ENCODE measurements at regions not wholly inside any gene's neighbourhood (a gene's known extent, or its start where the extent isn't known, plus 50 kb on each side); places are given as distances from the start of the nearest gene placed in this dataset.

DNA sequence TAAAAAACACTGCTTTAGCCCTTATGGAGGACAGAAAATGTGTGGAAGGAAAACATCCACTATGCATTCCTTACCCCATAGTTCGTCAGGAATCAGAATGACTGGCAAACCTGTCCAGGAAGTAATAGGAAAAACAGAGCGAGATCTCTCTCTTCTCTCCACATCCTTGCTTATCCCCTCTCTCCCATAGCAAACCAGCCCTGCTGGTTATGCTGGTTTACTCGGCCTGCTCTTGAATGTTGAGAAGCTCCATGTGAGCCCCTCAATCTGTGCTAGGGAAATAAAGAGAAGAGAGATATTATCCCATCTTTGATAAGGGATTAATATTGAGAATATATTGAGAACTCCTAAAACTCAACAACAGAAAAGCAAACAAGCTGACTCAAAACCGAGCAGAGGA, 402.8 kb upstream of the RBFOX1 start:
- Mint-ChIP-seq H3K27ac (ENCODE audit: low read depth) (no peak overlapping the region), H3K9me3 (peaks cover 18% of the 10 kb centered on the region), H3K4me1 (no peaks in the 10 kb centered on the region), H3K4me3 (no peak overlapping the region), H3K27me3 (no peaks in the 10 kb centered on the region), H3K36me3 (ENCODE audit: insufficient read depth) (peaks cover 2% of the 10 kb centered on the region)
- ATAC-seq (replicated peaks; ENCODE audit: extremely low read depth, poor library complexity, severe bottlenecking) (no peak), DNase-seq (ENCODE audit: low spot score in 2 of 2) (no peak)

DNA sequence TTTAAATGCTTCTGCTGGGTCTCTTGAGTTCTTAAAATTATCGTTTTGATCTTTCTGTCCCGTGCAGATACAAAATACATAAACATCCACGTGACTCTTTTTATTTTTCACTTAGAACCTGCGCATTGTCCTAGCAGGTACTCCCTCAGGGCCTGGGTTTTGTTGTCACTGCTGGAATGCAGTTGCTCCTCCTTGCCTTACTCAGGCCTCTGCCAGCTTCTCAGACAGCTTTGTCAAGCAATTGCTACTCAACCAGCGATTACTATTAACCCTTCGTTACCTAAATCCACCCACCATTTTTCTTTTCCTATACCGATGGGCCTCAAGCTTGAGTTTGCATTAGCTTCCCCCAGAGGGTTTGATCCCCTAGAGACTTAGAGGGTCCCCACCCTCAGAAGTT, 405.9 kb upstream of the RBFOX1 start:
- Mint-ChIP-seq H3K9me3 (peaks cover 20% of the 10 kb centered on the region), H3K27ac (ENCODE audit: low read depth) (no peak overlapping the region), H3K36me3 (ENCODE audit: insufficient read depth) (no peaks in the 10 kb centered on the region), H3K27me3 (no peaks in the 10 kb centered on the region), H3K4me1 (no peaks in the 10 kb centered on the region), H3K4me3 (no peak overlapping the region)
- no peak for ATAC-seq (replicated peaks; ENCODE audit: extremely low read depth, poor library complexity, severe bottlenecking)
- no peak for DNase-seq (ENCODE audit: low spot score in 2 of 2)

DNA sequence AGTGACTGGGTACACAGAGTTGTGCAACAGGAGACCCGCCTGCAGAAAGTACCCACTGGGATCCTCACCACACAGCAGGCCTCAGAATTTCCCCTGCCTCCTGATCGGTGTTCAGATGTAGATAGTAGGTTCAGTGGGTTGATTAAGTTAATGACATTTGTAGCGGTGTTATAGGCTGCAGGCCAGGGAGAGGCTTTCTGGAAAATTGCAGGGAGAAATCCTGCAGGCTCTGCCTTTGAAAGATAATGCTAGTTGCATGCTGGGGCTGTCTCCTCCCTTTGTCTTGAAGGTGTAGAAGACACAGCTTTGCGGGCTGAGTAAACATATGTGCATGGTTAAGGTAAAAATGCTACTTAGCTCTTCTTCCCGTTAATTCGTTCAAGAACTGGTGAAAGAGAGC, 406.3 kb upstream of the RBFOX1 start:
- no peak for DNase-seq (ENCODE audit: low spot score in 2 of 2)
- Mint-ChIP-seq H3K4me1 (no peaks in the 10 kb centered on the region), H3K4me3 (no peak overlapping the region), H3K9me3 (peaks cover 20% of the 10 kb centered on the region), H3K36me3 (ENCODE audit: insufficient read depth) (no peaks in the 10 kb centered on the region), H3K27ac (ENCODE audit: low read depth) (no peak overlapping the region), H3K27me3 (no peaks in the 10 kb centered on the region)
- no peak for ATAC-seq (replicated peaks; ENCODE audit: extremely low read depth, poor library complexity, severe bottlenecking)

DNA sequence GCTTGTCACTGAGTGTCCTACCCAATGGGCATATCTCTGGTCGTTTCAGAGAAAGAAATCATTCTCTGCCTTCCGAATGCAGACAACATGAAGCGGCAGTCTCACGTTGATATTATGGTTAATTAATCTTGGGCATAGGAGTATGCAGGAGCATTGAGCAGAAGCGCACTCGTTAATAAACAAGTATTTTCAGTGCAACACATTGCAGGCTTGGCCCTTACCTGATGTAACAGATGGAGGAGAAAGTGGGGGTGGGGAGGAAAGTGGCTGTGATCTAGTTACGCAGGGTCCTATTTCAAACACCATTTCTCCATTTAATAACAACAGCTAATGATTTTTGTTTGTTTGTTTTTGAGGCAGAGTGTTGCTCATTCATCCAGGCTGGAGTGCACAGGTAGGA, 414.0 kb upstream of the RBFOX1 start:
- Mint-ChIP-seq H3K4me1 (no peaks in the 10 kb centered on the region), H3K27ac (ENCODE audit: low read depth) (no peak overlapping the region), H3K36me3 (ENCODE audit: insufficient read depth) (no peaks in the 10 kb centered on the region), H3K4me3 (no peak overlapping the region), H3K27me3 (no peaks in the 10 kb centered on the region), H3K9me3 (peaks cover 11% of the 10 kb centered on the region)
- DNase-seq (ENCODE audit: low spot score in 2 of 2) (no peak), ATAC-seq (replicated peaks; ENCODE audit: extremely low read depth, poor library complexity, severe bottlenecking) (no peak)

DNA sequence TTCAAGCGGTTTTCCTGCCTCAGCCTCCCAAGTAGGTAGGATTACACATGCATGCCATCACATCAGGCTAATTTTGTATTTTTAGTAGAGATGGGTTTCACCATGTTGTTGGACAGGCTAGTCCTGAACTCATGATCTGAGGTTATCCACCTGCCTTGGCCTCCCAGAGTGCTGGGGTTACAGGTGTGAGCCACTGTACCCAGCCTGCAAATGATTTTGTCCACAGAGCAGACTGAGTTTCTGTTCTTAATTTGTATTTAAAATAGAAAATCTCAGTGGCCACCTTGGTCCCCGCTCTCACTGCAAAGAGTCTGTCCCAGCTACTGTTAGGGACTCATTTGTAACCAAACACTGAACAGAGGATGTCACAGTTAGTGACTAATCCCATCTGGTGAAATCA, 415.7 kb upstream of the RBFOX1 start:
- ATAC-seq (replicated peaks; ENCODE audit: extremely low read depth, poor library complexity, severe bottlenecking) (no peak), DNase-seq (ENCODE audit: low spot score in 2 of 2) (no peak)
- Mint-ChIP-seq H3K4me1 (no peaks in the 10 kb centered on the region), H3K27me3 (no peaks in the 10 kb centered on the region), H3K9me3 (peaks cover 11% of the 10 kb centered on the region), H3K36me3 (ENCODE audit: insufficient read depth) (no peaks in the 10 kb centered on the region), H3K4me3 (no peak overlapping the region), H3K27ac (ENCODE audit: low read depth) (no peak overlapping the region)

DNA sequence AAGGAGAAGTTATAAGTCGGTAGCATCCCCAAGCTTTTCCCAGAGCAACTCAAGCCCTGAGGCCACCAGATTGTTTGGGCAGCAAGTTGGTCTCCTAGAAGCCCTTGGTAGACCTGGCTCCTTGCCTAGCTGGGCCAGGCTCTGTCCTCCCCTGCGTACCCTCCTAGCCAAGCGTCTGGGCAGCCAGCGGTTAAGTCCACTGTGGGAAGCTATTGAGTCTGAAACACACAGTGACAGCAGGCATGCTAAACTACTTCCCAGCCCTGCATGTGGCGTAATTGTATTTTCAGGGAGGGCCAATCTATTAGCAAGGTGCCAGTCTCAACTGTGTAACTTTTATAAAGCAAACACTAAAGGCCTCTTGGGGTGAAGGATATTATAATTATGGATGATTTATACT, 419.1 kb upstream of the RBFOX1 start:
- no peaks in the 10 kb centered on the region for H3K36me3 Mint-ChIP-seq (ENCODE audit: insufficient read depth)
- H3K9me3 Mint-ChIP-seq: peaks cover 14% of the 10 kb centered on the region

DNA sequence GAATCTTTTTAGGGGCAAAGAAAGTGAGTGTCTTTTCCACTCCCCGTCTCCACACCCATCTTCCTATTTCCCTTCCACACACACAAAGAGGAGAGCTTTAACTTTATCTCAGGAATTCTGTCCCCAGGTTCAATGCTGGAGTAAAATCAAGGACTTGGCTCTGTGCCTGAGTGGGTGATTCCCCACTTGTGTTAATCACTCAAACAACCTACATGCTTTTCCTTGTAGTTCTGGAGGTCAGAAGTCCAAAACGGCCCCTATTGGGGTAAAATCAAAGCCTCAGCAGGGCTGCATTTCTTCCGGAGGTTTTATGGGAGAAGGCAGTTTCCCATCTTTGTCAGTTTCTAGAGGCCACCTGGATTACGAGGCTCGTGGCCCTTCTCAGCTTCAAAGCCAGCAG, 422.3 kb upstream of the RBFOX1 start:
- H3K36me3 Mint-ChIP-seq (ENCODE audit: insufficient read depth): peaks cover 2% of the 10 kb centered on the region
- H3K4me3 Mint-ChIP-seq: no peak overlapping the region

More for the DNA sequence above, 419.1 kb upstream of the RBFOX1 start:
- DNase-seq (ENCODE audit: low spot score in 2 of 2) (no peak), ATAC-seq (replicated peaks; ENCODE audit: extremely low read depth, poor library complexity, severe bottlenecking) (no peak)
- Mint-ChIP-seq H3K4me3 (no peak overlapping the region), H3K27me3 (no peaks in the 10 kb centered on the region), H3K4me1 (no peaks in the 10 kb centered on the region), H3K27ac (ENCODE audit: low read depth) (no peak overlapping the region)

DNA sequence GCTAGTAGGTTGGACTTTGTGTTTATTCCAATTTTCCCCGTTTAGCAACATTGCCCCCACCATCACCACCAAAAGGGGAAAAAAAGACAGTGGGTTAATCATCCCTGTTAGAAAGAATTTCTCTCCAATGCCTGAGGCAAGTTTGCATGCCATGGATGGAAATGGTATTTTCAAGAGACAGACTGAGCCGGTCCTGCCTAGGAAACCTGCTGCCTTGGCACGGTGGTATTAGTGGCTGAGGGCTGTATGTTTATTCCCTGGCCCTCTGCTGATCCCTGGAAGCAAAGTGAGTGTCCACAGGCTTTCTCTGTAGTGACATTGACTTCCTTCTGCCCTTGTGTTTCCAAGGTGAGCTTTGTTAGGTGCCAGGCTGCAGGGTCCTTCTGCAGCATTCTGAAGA, 427.0 kb upstream of the RBFOX1 start:
- Mint-ChIP-seq H3K27me3 (no peaks in the 10 kb centered on the region), H3K27ac (ENCODE audit: low read depth) (no peak overlapping the region), H3K36me3 (ENCODE audit: insufficient read depth) (peaks cover 2% of the 10 kb centered on the region), H3K4me3 (no peak overlapping the region), H3K9me3 (peaks cover 24% of the 10 kb centered on the region), H3K4me1 (no peaks in the 10 kb centered on the region)
- no peak for ATAC-seq (replicated peaks; ENCODE audit: extremely low read depth, poor library complexity, severe bottlenecking)
- no peak for DNase-seq (ENCODE audit: low spot score in 2 of 2)

More for the DNA sequence above, 422.3 kb upstream of the RBFOX1 start:
- peaks cover 17% of the 10 kb centered on the region for H3K9me3 Mint-ChIP-seq
- no peaks in the 10 kb centered on the region for H3K27me3 Mint-ChIP-seq
- DNase-seq (ENCODE audit: low spot score in 2 of 2) (no peak), ATAC-seq (replicated peaks; ENCODE audit: extremely low read depth, poor library complexity, severe bottlenecking) (no peak)
- H3K4me1 Mint-ChIP-seq: no peaks in the 10 kb centered on the region
- H3K27ac Mint-ChIP-seq (ENCODE audit: low read depth): no peak overlapping the region

DNA sequence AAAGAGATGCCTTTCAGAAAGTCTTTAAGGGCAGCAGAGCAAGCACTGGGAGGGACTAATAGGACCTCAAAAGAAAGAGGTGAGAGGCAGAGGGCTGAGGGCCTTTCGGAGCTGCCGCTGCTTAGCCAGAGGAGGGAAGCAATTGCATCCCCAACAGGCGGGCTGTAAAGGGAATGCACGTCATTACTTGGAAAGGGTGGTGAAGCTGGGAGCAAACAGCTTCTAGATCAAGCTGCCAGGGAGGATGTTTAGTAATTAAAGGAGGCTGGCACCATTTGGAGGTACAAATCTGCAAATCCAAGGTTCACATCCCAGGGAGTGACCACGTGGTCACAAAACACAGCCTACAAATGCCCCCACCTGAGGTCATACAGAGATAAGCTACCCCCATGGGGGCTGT, 429.0 kb upstream of the RBFOX1 start:
- Mint-ChIP-seq H3K36me3 (ENCODE audit: insufficient read depth) (peaks cover 2% of the 10 kb centered on the region), H3K4me3 (no peak overlapping the region), H3K27ac (ENCODE audit: low read depth) (no peak overlapping the region), H3K27me3 (no peaks in the 10 kb centered on the region), H3K4me1 (no peaks in the 10 kb centered on the region), H3K9me3 (peaks cover 26% of the 10 kb centered on the region)
- ATAC-seq (replicated peaks; ENCODE audit: extremely low read depth, poor library complexity, severe bottlenecking): no peak
- DNase-seq (ENCODE audit: low spot score in 2 of 2): no peak

DNA sequence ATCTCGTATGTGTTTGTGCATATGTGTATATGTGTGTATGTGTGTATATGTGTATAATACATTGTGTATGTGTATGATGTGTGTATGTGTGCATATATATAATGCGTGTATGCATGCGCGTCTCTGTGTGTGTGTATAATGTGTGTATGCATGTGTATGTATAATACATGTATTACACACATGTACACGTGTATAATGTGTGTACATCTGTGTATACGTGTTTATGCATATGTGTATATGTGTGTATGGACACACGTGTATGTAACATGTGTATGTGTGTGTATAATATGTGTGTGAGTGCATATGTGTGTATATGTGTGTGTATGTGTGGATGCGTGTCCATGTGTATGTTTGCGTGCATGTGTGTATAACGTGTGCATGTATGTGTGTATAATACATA, 433.7 kb upstream of the RBFOX1 start:
- H3K27me3 Mint-ChIP-seq: no peaks in the 10 kb centered on the region
- no peaks in the 10 kb centered on the region for H3K36me3 Mint-ChIP-seq (ENCODE audit: insufficient read depth)
- no peak for ATAC-seq (replicated peaks; ENCODE audit: extremely low read depth, poor library complexity, severe bottlenecking)
- H3K27ac Mint-ChIP-seq (ENCODE audit: low read depth): no peak overlapping the region
- DNase-seq (ENCODE audit: low spot score in 2 of 2): no peak
- H3K4me3 Mint-ChIP-seq: no peak overlapping the region
- peaks cover 27% of the 10 kb centered on the region for H3K9me3 Mint-ChIP-seq
- H3K4me1 Mint-ChIP-seq: no peaks in the 10 kb centered on the region

DNA sequence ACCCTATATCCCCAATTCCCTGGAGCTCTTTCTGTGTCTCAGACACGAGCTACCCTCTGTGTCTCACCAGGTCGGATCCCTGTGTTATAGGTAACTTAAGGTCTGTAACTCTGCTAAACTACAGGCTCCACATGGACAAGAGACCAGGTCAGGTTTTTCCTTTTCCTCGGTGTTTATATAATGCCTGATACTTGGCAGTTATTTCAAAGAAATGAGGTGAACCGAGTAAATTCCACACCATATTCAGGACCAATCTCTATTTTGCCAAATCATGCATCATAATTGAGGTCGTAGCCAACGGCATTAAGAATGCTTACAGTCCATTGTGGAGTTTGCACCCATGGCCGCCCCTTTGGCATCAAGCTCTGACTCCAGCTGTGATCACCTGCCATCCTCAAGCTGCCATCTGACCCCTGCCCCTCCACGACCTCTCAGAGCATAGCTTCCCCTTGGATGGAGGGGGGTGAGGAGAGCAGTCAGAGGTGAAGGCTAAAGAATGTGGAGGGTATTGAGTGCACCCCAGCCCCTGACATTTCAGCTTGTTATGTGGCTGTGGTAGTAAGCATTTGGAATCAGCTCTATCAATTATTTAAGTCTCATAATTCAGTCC, 434.7 kb upstream of the RBFOX1 start:
- Mint-ChIP-seq H3K36me3 (ENCODE audit: insufficient read depth) (no peaks in the 10 kb centered on the region), H3K27me3 (no peaks in the 10 kb centered on the region), H3K4me1 (no peaks in the 10 kb centered on the region), H3K4me3 (no peak overlapping the region), H3K9me3 (peaks cover 27% of the 10 kb centered on the region), H3K27ac (ENCODE audit: low read depth) (no peak overlapping the region)
- DNase-seq (ENCODE audit: low spot score in 2 of 2): no peak
- ATAC-seq (replicated peaks; ENCODE audit: extremely low read depth, poor library complexity, severe bottlenecking): no peak

DNA sequence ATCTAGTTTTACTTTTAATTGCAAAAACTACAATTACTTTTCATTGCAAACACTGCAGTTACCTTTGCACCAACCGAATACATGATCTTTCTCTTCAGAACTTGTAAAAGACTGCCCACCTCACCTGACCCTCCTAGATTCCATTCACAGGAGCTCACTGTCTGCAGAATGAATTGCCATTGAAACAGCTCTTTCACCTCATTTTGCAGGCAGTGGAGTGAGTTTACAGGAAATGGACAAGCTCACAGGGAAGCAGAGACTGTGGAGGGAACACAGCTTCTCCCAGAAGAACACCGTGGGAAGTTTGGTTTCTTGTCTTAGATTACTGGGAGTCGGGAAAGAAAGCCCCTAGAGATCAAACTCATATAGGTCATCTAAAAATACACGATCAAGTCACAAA, 439.7 kb upstream of the RBFOX1 start:
- Mint-ChIP-seq H3K36me3 (ENCODE audit: insufficient read depth) (no peaks in the 10 kb centered on the region), H3K4me3 (no peak overlapping the region), H3K27me3 (no peaks in the 10 kb centered on the region), H3K27ac (ENCODE audit: low read depth) (no peak overlapping the region), H3K9me3 (peaks cover 27% of the 10 kb centered on the region), H3K4me1 (no peaks in the 10 kb centered on the region)
- ATAC-seq (replicated peaks; ENCODE audit: extremely low read depth, poor library complexity, severe bottlenecking) (no peak), DNase-seq (ENCODE audit: low spot score in 2 of 2) (no peak)

DNA sequence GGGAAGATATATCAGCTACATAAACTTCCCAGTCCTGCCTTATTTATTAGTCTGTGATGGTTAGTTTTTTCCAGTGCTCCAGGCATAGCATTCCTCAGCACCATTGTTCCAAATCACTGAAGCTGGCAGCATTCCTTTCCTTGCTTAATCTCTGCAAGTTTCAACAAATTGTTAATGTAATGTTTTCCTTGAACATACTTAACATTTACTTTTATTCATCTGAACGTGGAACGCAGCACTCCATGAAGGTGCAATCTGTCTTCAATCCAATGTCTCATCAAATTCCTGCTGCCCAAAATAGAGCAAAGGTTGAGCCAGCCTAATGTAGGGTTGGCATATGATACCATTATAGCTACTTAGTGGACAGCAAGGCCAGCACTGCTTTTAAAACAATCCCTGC, 441.1 kb upstream of the RBFOX1 start:
- no peaks in the 10 kb centered on the region for H3K4me1 Mint-ChIP-seq
- ATAC-seq (replicated peaks; ENCODE audit: extremely low read depth, poor library complexity, severe bottlenecking) (no peak), DNase-seq (ENCODE audit: low spot score in 2 of 2) (no peak)
- H3K4me3 Mint-ChIP-seq: no peak overlapping the region
- H3K9me3 Mint-ChIP-seq: peaks cover 32% of the 10 kb centered on the region
- H3K27me3 Mint-ChIP-seq: no peaks in the 10 kb centered on the region
- H3K36me3 Mint-ChIP-seq (ENCODE audit: insufficient read depth): no peaks in the 10 kb centered on the region
- H3K27ac Mint-ChIP-seq (ENCODE audit: low read depth): no peak overlapping the region

DNA sequence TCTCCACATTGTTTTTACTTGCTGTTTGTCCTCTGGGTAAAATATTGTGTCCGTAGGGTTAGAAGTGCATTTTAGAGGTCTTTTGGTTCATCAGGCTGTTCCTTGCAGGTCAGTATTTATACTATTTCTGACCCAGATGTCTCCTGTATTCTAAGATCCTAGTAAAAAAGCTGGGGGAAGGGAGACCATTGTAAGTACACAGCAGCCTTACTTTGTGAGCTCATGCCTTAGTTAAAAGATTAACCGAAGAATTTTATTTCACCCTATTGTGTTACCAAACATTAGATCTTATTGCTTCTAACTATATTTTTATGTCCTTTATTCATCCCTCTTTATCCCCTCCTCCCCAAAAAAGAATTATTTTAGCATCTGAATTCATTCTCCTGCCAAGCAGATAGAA, 444.1 kb upstream of the RBFOX1 start:
- Mint-ChIP-seq H3K4me1 (no peaks in the 10 kb centered on the region), H3K36me3 (ENCODE audit: insufficient read depth) (no peaks in the 10 kb centered on the region), H3K9me3 (peaks cover 35% of the 10 kb centered on the region), H3K27ac (ENCODE audit: low read depth) (no peak overlapping the region), H3K4me3 (no peak overlapping the region), H3K27me3 (no peaks in the 10 kb centered on the region)
- ATAC-seq (replicated peaks; ENCODE audit: extremely low read depth, poor library complexity, severe bottlenecking): no peak
- DNase-seq (ENCODE audit: low spot score in 2 of 2): no peak

All from central memory CD8-positive, alpha-beta T cell (primary cell).